Heart right ventricle (tissue), 16 donors: ENCODE measurements at regions not wholly inside any gene's neighbourhood (a gene's known extent, or its start where the extent isn't known, plus 50 kb on each side); places are given as distances from the start of the nearest gene placed in this dataset.

ENCODE experiments used
- ATAC-seq, 8 donors: fragments of 200-7000 bp; cut with Tn5 transposase; one replicate each; pipeline ENCODE4 v1.9.1; 2020; ENCODE audit warnings: mild to moderate bottlenecking in 8 of 8, moderate library complexity in 8 of 8, moderate number of reproducible peaks in 1 of 8
- DNase-seq, 2 donors: peaks; one replicate each; pipeline ENCODE4 v3.0.0-alpha.2; 2020
- H3K27ac ChIP-seq, 10 donors: fragments of 200-600 bp; sonication (generic) in 2 of 10; one replicate each; pipeline versions ENCODE4 v1.5.0 to v1.8.0; 2020 to 2022; ENCODE audit warnings: mild to moderate bottlenecking in 3 of 10
- H3K27me3 ChIP-seq, 7 donors: fragments of 200-600 bp; one replicate each; pipeline ENCODE4 v1.8.0; 2021 to 2022; ENCODE audit warnings: mild to moderate bottlenecking in 2 of 7
- H3K36me3 ChIP-seq, 9 donors: fragments of 200-600 bp; sonication (generic) in 1 of 9; one replicate each; pipeline versions ENCODE4 v1.5.0 to v1.8.0; 2020 to 2022; ENCODE audit warnings: mild to moderate bottlenecking in 2 of 9
- H3K4me1 ChIP-seq, 9 donors: fragments of 200-600 bp; sonication (generic) in 1 of 9; one replicate each; pipeline versions ENCODE4 v1.5.0 to v1.8.0; 2020 to 2022; ENCODE audit warnings: mild to moderate bottlenecking in 4 of 9
- H3K4me3 ChIP-seq, 10 donors: fragments of 200-600 bp; sonication (generic) in 2 of 10; one replicate each; pipeline versions ENCODE4 v1.5.0 to v1.8.0; 2020 to 2022; ENCODE audit warnings: mild to moderate bottlenecking in 7 of 10, moderate library complexity in 2 of 10
- H3K9me3 ChIP-seq, 11 donors: fragments of 200-600 bp in 10 of 11; sonication (generic) in 2 of 11; one replicate each; pipeline versions ENCODE4 v1.5.0 to v1.8.0; 2013 to 2022; ENCODE audit warnings: mild to moderate bottlenecking in 2 of 11, control low read depth in 1 of 11, moderate library complexity in 1 of 11
- CTCF ChIP-seq, 9 donors: fragments of 200-600 bp; sonication (generic) in 2 of 9; IDR thresholded peaks; one replicate each; pipeline versions ENCODE4 v1.5.0 to v1.8.0; 2021 to 2022; ENCODE audit warnings: antibody characterized with exemption in 9 of 9, mild to moderate bottlenecking in 5 of 9, moderate library complexity in 1 of 9
- WGBS, 2 donors: extraction: QIAGEN DNeasy Blood & Tissue Kit; methylation state at CpG; one replicate each; pipeline ENCODE4 v1.1.7; 2013; ENCODE audit warnings: inconsistent platforms in 1 of 2; 5-methylcytosine and 5-hydroxymethylcytosine counted together
- intact Hi-C, 10 donors: fragments of 100-400 bp; cut with DNase I; formaldehyde crosslinking; loops; one replicate each; pipeline versions ENCODE4 v1.11.1 to v1.14.2; 2022
- donor health status: Arrhythmogenic right ventricular cardiomyopathy.
- donor health status: ischemic (EF 13 %, LVEDD 7.1; RV severe dilation, severe dysfunction).
- donor health status: healthy with polysubstance abuse.
- donor health status: DM: no; HTN: yes; CAD: no.
- donor health status: DM: no; HTN: no; CAD: no.
- donor health status: ischemic (EF 25% LVEDD 6.9; RV normal size, moderate dysfunction).
- donor health status: ischemic (EF 25% LVEDD 5.7; RV mildly dilated, moderate dysfunction).
- donor health status: healthy.
- donor health status: DM: yes; HTN: yes; CAD: no.
- donor health status: Ischemic cardiomyopathy.
- donor health status: ischemic (EF 35%, LVEDD 5.7; RV mildly dilated, moderate dysfunction).
- donor health status: nonischemic (EF 11% LVEDD 7.7; RV severe dilation, severe dysfunction).
- donor health status: DM: yes; HTN: yes; CAD: no.
- donor health status: PGD.
- donor health status: ischemic (EF 29% LVEDD 5.4; RV normal size, mild dysfunction).
- donor health status: nonischemic (EF 23%, LVEDD 6.1; RV moderate dilation, normal function).

GRCh38 chrX:13120017-13120416, 75.6 kb upstream of the FAM9C start:
- intact Hi-C loops = no loop called here
- WGBS, 2 donors = 34 to 43% methylated on average over 7 of the region's 7 CpGs
- H3K27ac ChIP-seq = peak overlapping the region; percentile 8 to 73 (median 60)
- peaks cover 0 to 50% (median 0%) of the 10 kb centered on the region in 7 donors for H3K27me3 ChIP-seq
- ATAC-seq (peak; percentile 81 to 93 (median 88)), DNase-seq (peak; percentile 11 to 25)
- peaks cover 0 to 55% (median 21%) of the 10 kb centered on the region in 9 donors for H3K4me1 ChIP-seq
- no peaks in the 10 kb centered on the region for H3K36me3 ChIP-seq
- peaks cover 0 to 10% (median 0%) of the 10 kb centered on the region in 11 donors for H3K9me3 ChIP-seq
- no peak for TF ChIP-seq CTCF (IDR thresholded peaks at IDR 0.05)
- no peak overlapping the region for H3K4me3 ChIP-seq

- H3K4me1 ChIP-seq = peaks cover 0 to 52% (median 21%) of the 10 kb centered on the region in 9 donors
- H3K9me3 ChIP-seq = peaks cover 0 to 13% (median 0%) of the 10 kb centered on the region in 11 donors
- whole genome bisulfite sequencing, 2 donors = 47% methylated on average over 3 of the region's 3 CpGs
- ATAC-seq = no peak
- no peak for DNase-seq
- H3K36me3 ChIP-seq = no peaks in the 10 kb centered on the region
- intact Hi-C loops = loop anchor here in 2 of 10 donors (10.0 kb wide), 2 partner anchors 95 to 105 kb away; no protein-coding TSS in a partner anchor
- H3K4me3 ChIP-seq = no peak overlapping the region
- peak overlapping the region; percentile 8 to 73 (median 60) for H3K27ac ChIP-seq
- no peak for TF ChIP-seq CTCF (IDR thresholded peaks at IDR 0.05)
- H3K27me3 ChIP-seq = peaks cover 0 to 44% (median 0%) of the 10 kb centered on the region in 7 donors
Observed at GRCh38 chrX:13119386-13119785, 75.0 kb upstream of the FAM9C start.

GRCh38 chrX:13115146-13115855, 70.9 kb upstream of the FAM9C start:
- DNase-seq (no peak), ATAC-seq (peak in 5 of 8 donors; percentile 15 to 82 (median 70))
- H3K36me3 ChIP-seq = no peaks in the 10 kb centered on the region
- TF ChIP-seq CTCF (IDR thresholded peaks at IDR 0.05) = no peak
- H3K4me1 ChIP-seq = peaks cover 0 to 41% (median 15%) of the 10 kb centered on the region in 9 donors
- H3K4me3 ChIP-seq = no peak overlapping the region
- intact Hi-C loops = loop anchor here in 3 of 10 donors (2.0 to 10.0 kb wide), 3 partner anchors 44 to 110 kb away; no protein-coding TSS in a partner anchor
- H3K27ac ChIP-seq = peak overlapping the region in 8 of 10 donors; percentile 12 to 66 (median 34)
- H3K9me3 ChIP-seq = peaks cover 0 to 15% (median 0%) of the 10 kb centered on the region in 11 donors
- H3K27me3 ChIP-seq = peaks cover 0 to 29% (median 0%) of the 10 kb centered on the region in 7 donors
- WGBS, 2 donors = 28 to 34% methylated on average over 3 of the region's 3 CpGs

- Histone ChIP-seq H3K4me3 (no peak overlapping the region), H3K9me3 (peaks cover 0 to 13% (median 0%) of the 10 kb centered on the region in 11 donors), H3K27me3 (peaks cover 0 to 15% (median 0%) of the 10 kb centered on the region in 7 donors), H3K36me3 (no peaks in the 10 kb centered on the region), H3K4me1 (peaks cover 0 to 38% (median 17%) of the 10 kb centered on the region in 9 donors), H3K27ac (peak overlapping the region in 1 of 10 donors; percentile 66)
- no peak for ATAC-seq
- DNase-seq = no peak
- TF ChIP-seq CTCF (IDR thresholded peaks at IDR 0.05) = no peak
- intact Hi-C loops = loop anchor here in 5 of 10 donors (5.0 to 10.0 kb wide), 5 partner anchors 88 to 140 kb away; partner anchors contain the start of gene TMSB4X (in 1 of the 5)
- 96 to 98% methylated on average over 1 of the region's 1 CpG for WGBS, 2 donors
Observed at GRCh38 chrX:13112499-13112898, 68.1 kb upstream of the FAM9C start.
